ENCODE measurements at regions not wholly inside any gene's neighbourhood (a gene's known extent, or its start where the extent isn't known, plus 50 kb on each side); places are given as distances from the start of the nearest gene placed in this dataset.

- DNase-seq, result peak; percentile 55
Observed at GRCh38 chr7:142385491-142386340, 127.9 kb upstream of the PRSS58 start.

- DNase-seq, result peak; percentile 28
Observed at GRCh38 chr7:142384493-142384922, 126.7 kb upstream of the PRSS58 start.

GRCh38 chr7:142383841-142384492 is 126.1 kb upstream of the PRSS58 start:
- no peak for DNase-seq

GRCh38 chr7:142381727-142382390 is 124.0 kb upstream of the PRSS58 start:
- DNase-seq, result no peak

GRCh38 chr7:142380069-142380468 is 122.2 kb upstream of the PRSS58 start:
- no peak for DNase-seq

GRCh38 chr7:142379201-142379885 is 121.5 kb upstream of the PRSS58 start:
- DNase-seq, result no peak

GRCh38 chr7:142377567-142377966 is 119.7 kb upstream of the PRSS58 start:
- no peak for DNase-seq

GRCh38 chr7:142376356-142376997 is 118.6 kb upstream of the PRSS58 start:
- no peak for DNase-seq

GRCh38 chr7:142375710-142376313 is 118.0 kb upstream of the PRSS58 start:
- no peak for DNase-seq

GRCh38 chr7:142372727-142373126 is 114.9 kb upstream of the PRSS58 start:
- DNase-seq, result no peak

GRCh38 chr7:142371586-142372377 is 113.9 kb upstream of the PRSS58 start:
- DNase-seq, result no peak

GRCh38 chr7:142365410-142365842 is 107.6 kb upstream of the PRSS58 start:
- no peak for DNase-seq

GRCh38 chr7:142364551-142364950 is 106.7 kb upstream of the PRSS58 start:
- no peak for DNase-seq

GRCh38 chr7:142362349-142362748 is 104.5 kb upstream of the PRSS58 start:
- no peak for DNase-seq

- DNase-seq, result no peak
Observed at GRCh38 chr7:142359694-142360279, 101.9 kb upstream of the PRSS58 start.

GRCh38 chr7:142357953-142358520 is 100.2 kb upstream of the PRSS58 start:
- peak; percentile 43 for DNase-seq

GRCh38 chr7:142356166-142356565 is 98.3 kb upstream of the PRSS58 start:
- no peak for DNase-seq

- DNase-seq, result no peak
Observed at GRCh38 chr7:142355328-142355727, 97.5 kb upstream of the PRSS58 start.

- no peak for DNase-seq
Observed at GRCh38 chr7:142353147-142354060, 95.5 kb upstream of the PRSS58 start.

All from CD4-positive, alpha-beta T cell treated with Interleukin-4 for 4 hours (primary cell).